H1 (cell line): ENCODE measurements at regions not wholly inside any gene's neighbourhood (a gene's known extent, or its start where the extent isn't known, plus 50 kb on each side); places are given as distances from the start of the nearest gene placed in this dataset.

Source experiments
- GABPA ChIP-seq: IDR thresholded peaks from 2 replicates; pipeline ENCODE4 v1.6.1; 2011; ENCODE audit warnings: mild to moderate bottlenecking, low read length, moderate library complexity, borderline replicate concordance; ENCODE audit not compliant: insufficient read depth
- RFX5 ChIP-seq: IDR thresholded peaks from 2 replicates; pipeline ENCODE4 v1.6.1; 2011; ENCODE audit warnings: low read depth, low read length, improper control_type of control experiment, borderline replicate concordance
- SIN3A ChIP-seq, 2 experiments: IDR thresholded peaks in 1 of 2; conservative IDR thresholded peaks in 1 of 2; 2 replicates each; pipeline ENCODE4 v1.6.1; 2011 to 2012; ENCODE audit warnings: low read length in 2 of 2, improper control_type of control experiment in 1 of 2, low read depth in 1 of 2, mild to moderate bottlenecking in 1 of 2
- SP4 ChIP-seq: IDR thresholded peaks from 2 replicates; pipeline ENCODE4 v1.6.1; 2012; ENCODE audit warnings: low read length, inconsistent platforms
- TF ChIP-seq, protein P1 (sequence below): IDR thresholded peaks from 2 replicates; pipeline ENCODE4 v1.6.1; 2012; ENCODE audit warnings: inconsistent platforms

DNA sequence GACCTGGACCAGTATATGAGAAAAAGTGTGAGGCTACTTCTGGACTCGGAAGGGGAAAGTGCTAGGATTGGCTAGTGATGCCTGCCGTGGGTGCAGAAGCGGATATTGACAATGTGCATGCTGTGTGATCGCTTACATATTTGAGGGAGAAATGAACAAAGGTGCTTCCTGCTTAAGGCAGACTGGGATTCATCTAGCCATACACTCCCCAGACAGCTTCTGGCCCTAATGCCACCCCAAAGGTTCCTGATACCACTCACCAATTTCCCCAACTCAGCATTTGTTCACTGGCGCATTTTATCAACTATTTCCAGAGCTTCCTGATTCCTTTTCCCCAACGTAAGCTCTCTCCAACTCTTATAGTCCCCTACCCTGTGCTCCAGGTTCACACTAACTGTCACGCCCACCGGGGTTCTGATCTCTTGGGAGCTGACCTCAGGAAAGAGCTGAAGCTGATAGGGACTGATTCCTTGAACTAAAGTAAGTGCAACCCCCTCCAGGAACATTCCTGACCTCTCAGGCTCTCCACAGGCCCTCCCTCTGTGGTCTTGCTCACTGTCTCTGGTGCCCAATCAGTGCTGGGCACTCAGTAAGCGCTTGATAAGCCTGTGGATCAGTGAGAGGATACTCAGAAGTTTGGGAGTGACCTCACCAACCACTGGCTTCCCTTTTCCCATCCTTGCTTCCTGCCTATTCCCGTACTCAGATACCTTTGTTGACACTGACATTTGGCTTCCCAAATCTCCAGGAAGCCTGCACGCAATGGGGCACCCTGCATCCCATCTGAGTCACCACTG lies 73.3 kb downstream of the MRPL14 start (continued):
- TF ChIP-seq, protein P1, sequence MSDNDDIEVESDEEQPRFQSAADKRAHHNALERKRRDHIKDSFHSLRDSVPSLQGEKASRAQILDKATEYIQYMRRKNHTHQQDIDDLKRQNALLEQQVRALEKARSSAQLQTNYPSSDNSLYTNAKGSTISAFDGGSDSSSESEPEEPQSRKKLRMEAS = no peak
- TF ChIP-seq SP4 (no peak), RFX5 (no peak), GABPA (no peak), SIN3A (conservative IDR thresholded peaks at IDR 0.05 in 1 of 2, IDR thresholded peaks at IDR 0.05 in 1 of 2; ENCODE audit: low read depth in 1 of 2, low read length in 2 of 2) (no peak)
